HG02981 (cell line): ENCODE measurements at regions not wholly inside any gene's neighbourhood (a gene's known extent, or its start where the extent isn't known, plus 50 kb on each side); places are given as distances from the start of the nearest gene placed in this dataset.
"Not testable (repeated sequence)": the region's sequence is repeated elsewhere in the genome, so short reads cannot be mapped to it uniquely, and the experiment has no call there.

Source experiments
- ATAC-seq: cut with Tn5 transposase; IDR thresholded peaks from one replicate; pipeline ENCODE4 v1.9.1; 2021; ENCODE audit warnings: mild to moderate bottlenecking, moderate library complexity; ENCODE audit not compliant: unreplicated experiment

DNA sequence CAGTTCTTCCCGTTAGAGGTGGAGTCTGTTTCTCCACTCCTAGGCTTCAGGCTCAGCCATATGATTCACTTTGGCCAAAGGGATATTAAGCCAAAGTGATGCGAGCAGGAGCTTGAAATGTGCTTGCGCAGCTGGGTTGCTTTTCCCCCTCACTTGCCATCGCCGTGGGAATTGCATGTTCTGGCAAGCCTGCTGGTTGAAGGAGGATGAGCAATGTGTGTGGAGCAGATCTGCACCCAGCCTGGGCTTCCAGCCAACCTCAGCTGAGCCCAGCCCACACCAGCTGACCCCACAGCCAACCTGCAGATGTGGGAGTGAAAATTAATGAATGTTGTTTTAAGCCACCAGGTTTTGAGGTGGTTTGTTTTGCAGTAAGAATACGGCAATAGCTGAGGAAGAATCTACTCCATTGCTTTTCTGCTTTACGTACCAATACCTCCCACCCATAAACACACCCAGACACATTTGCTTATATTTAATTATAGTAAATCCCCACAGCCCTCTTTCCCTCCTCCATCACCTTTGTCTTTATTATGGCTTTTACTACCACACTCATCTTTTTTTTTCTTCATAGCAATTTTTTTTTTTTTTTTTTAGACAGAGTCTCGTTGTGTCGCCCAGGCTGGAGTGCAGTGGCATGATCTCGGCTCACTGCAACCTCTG, 132.8 kb upstream of the FUNDC1 start:
- ATAC-seq: no peak

DNA sequence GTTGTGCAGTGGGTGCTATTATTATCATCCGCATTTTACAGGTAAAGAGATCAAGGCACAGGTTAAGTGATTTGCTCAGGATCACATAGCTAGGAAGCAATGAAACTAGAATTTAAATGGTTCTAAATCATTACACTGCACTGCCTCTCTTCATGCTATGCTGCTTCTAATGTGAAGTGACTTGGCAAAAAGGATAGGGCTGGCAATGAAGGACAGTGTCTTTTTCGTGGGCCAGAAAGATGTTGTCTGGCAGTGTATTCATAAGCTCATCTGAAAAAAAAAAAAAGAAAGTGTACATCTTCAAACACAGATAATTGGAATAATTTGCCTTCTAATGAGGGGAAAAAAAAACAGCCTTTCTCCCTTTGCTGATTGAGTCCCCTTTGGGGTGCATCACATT, 132.2 kb upstream of the FUNDC1 start:
- no peak for ATAC-seq

DNA sequence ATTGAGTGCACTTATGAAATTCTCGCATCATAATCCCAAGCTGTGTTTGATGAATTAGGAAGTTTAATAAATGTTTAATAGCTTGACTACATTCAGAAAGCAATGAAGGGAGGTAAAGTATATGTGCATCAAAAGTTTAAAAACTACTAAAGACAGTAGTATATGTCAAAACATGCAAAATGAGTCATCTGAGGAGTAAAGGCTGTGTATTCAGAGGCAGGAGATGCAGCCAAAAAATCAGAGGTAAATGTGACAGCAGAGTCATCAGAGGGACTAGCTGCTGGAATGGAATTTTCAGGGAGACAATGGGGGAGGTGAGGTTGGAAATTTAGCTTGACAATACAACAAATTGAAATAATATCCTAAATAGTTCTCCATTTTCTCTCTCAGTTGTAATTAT, 127.0 kb upstream of the FUNDC1 start:
- ATAC-seq: no peak

DNA sequence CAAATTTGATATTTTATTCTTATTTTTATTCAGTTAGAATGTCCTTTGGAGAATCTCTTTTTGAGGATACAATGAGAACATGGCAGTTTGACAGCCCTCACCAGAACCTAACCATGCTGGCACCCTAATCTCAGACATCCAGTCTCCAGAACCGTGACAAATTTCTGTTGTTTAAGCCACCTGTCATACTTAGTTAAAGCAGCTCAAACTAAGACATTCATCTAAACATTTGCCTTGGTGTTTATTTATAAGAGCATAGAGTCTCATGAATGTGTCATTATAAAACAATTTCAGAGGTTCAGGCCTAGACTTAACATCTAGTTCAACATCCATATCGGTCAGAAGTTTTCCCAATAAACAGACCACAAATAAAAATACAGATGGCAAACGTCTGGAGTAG, 125.1 kb upstream of the FUNDC1 start:
- no peak for ATAC-seq

DNA sequence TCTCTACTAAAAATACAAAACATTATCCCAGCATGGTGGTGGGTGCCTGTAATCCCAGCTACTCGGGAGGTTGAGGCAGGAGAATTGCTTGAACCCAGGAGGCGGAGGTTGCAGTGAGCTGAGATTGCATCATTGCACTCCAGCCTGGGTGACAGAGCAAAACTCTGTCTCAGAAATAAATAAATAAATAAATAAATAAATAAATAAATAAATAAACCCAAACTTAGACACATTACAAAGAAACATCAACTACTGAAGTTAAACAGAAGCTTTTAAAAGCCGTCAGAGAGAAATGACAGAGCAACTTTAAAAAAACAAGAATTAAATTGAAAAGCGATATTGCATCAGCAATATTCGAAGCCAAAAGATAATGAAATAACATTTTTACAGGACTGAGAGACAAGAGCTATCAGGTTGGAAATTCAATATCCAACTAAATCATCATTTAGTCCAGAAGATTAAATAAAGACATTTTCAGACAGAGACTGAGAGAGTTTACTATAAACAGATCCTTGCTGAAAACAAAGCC, 115.1 kb upstream of the FUNDC1 start:
- not testable (repeated sequence) for ATAC-seq

DNA sequence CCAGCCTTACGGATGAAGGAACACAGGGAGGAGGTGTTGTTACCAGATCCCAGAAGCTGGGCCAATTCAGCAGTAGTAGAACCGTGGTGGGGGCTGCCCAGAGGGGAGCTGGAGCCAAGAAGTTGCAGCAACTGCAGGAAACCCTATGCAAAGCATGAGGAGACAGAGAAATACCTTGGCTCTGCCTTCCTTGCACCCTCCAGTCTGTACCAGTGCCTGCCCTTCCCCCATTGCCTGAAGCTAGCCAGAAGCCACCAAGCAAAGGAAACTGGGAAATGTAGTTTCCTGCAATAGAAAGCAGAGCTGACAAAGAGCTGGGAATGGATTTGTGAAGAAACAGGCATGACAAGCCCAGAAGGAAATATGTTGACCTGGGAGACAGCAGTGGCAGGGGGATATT, 108.7 kb upstream of the FUNDC1 start:
- no peak for ATAC-seq

DNA sequence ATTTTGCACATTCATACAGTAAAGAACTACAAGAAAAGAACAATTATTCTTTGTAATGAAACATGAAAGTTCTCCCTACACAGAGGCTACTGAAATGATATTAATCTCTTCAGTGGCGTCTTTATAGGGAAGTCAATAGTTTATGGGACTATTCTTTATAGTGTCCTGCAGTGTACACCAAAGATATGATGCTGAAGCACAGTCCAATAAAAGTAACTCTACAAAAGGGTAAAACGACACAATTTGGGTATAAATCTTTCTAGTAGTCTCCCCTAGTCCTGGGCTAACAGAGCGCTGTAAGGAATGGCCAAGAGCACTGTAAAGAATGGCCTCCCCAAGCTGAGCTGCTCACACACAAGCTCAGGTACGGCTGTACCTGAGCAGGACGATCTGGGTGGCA, 101.1 kb upstream of the FUNDC1 start:
- ATAC-seq: no peak

DNA sequence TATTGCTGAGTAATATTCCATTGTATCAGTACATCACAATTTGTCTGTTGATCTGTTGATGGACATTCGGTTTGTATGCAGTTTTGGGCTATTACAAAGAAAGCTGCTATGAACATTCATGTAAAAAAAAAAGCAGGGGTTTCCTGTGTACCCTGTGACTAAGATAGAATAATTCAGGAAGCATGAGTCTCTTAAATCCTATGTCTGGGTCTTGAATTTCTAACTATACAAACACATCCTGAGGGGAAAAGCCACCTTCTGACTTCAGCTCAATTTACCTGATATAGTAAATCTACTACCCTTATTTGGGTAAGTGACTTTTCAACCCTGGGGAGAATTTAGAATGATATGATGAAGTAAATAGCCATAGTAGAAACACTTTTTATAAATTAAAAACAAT, 94.6 kb upstream of the FUNDC1 start:
- no peak for ATAC-seq

DNA sequence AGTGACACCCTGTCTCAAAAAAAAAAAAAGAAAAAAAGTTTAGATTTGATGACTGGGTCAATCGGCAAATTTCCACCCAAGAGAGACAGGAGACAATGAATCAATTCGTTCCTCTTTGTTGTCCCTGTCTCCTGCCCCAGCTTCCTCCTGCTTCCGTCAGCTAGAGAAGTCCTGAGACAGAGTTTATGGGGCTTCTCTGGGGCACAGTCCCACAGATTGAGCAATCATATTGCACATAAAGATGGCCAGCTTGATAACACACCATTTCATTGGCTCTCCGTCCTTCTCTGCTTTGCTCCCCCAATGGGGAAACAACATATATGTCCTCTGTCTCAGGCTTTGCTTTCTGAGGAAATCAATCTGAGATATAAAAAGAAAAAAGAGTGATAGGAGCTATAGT, 78.4 kb upstream of the FUNDC1 start:
- ATAC-seq: no peak

DNA sequence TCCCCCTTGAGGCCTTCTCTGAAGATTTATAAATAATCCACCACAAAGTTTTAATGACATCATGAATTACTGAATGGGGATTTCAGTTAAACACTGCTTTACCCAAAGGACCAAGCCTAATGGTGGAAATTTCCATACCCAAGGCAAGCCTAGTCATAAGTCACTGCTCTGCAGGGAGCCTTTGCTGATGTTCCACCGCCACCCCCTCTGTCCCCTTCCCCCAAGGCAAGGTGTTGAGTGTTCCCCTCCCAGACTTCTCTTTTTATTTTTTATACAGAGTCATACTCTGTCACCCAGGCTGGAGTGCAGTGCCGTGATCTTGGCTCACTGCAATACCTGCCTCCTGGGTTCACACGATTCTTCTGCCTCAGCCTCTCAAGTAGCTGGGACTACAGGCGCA, 76.4 kb upstream of the FUNDC1 start:
- ATAC-seq: no peak

DNA sequence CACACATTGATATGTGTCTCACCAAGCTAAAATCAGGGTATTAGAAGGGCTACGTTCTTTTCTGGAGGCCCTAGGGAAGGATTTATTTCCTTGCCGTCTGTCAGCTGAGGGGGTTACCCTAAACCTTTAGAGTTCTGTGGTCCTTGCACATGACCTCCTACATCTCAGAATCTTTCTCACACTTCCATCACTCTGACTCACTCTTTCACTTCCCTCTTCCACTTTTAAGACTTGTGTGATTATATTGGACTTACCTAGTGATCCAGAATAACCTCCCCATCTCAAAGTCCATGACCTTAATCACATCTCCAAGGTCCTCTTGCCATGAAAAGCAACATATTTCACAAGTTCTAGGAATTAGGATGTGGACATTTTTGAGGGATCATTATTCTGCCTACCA, 53.6 kb upstream of the FUNDC1 start:
- peak; percentile 69 for ATAC-seq
